ENCODE measurements at regions not wholly inside any gene's neighbourhood (a gene's known extent, or its start where the extent isn't known, plus 50 kb on each side); places are given as distances from the start of the nearest gene placed in this dataset.

DNA sequence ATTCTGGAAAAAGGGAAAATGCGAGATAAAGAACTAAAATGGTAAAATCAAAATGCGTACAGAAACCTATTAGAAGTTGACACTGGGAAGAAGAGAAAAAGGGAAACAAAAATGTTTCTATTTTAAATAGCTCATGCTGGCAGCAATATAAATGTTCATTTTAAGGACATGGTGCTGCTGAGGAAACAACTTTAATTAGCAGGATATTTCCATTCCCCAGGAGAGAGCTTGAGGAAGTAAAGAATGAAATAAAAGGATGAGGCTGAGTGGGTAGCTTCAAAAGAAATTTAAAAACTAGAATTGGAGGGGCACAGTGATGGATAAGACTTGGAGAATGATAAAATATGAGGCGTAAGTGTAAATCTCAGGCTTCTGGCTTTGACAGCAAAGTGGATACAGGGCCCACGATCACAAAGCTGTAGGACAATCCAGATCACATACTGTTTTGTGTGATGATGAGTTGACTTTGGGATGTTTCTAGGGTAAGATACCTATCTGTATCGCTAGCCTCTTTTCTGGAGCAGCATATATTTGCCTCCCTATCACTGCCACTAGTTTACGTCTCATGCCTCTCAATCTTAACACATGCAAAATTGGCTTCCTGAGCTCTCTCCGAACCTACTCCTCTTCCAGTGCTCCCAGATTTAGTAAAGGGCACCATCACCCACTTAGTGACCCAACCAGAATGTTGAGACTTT is 571.3 kb upstream of the MIR17HG start (continued):
- TF ChIP-seq EZH2 (IDR thresholded peaks at IDR 0.05): no peak

DNA sequence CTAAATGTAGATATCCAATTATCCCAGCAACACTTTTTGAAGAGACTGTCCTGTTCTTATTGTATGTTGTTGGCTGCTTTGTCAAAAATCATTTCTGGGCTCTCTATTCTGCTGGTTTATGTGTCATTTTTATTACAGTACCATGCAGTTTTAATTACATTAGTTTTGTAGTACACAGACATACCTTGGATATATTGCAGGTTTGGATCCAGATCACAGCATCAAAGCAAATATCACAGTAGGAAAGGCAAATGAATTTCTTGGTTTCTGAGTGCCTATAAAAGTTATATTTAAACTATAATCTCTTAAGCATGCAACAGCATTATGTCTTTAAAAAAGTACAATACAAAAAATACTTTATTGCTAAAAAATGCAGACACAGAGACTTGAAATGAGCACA is 564.2 kb upstream of the MIR17HG start:
- intact Hi-C loops (cut with micrococcal nuclease): no loop called here
- Histone ChIP-seq H3K9ac (ENCODE audit: low read length) (no peak overlapping the region), H3K79me2 (ENCODE audit: insufficient read depth, low read length) (no peaks in the 10 kb centered on the region), H3K27ac (ENCODE audit: low read depth, low read length) (no peak overlapping the region), H3K4me2 (ENCODE audit: low read length) (no peak overlapping the region), H2AFZ (ENCODE audit: low read depth, low read length, poor library complexity, severe bottlenecking) (no peak overlapping the region), H3K27me3 (ENCODE audit: insufficient read depth, low read length) (no peaks in the 10 kb centered on the region), H3K9me3 (ENCODE audit: control insufficient read depth in 1 of 2, insufficient read depth in 1 of 2, low read depth in 1 of 2, low read length in 2 of 2) (no peaks in the 10 kb centered on the region), H3K4me3 (replicated peaks in 1 of 2; ENCODE audit: low read depth in 1 of 2, low read length in 2 of 2) (no peak overlapping the region), H3K4me1 (ENCODE audit: control insufficient read depth in 1 of 2, insufficient read depth in 2 of 2, low read length in 2 of 2) (no peaks in the 10 kb centered on the region), H4K20me1 (ENCODE audit: insufficient read depth) (no peaks in the 10 kb centered on the region), H3K36me3 (ENCODE audit: control insufficient read depth in 1 of 2, insufficient read depth in 2 of 2, low read length in 2 of 2) (no peaks in the 10 kb centered on the region), H3K9me2 (ENCODE audit: insufficient read depth) (no peaks in the 10 kb centered on the region)
- POLR2A ChIA-PET: no interaction called here
- no TSS peak for BruUV-seq (replicated peaks)
- RAD21 ChIA-PET (ENCODE audit: low non-redundant PET in 1 of 2, low total read pairs in 2 of 2, uncharacterized antibody in 2 of 2, unreplicated experiment in 2 of 2): no interaction called here
- ATAC-seq (no peak), DNase-seq (ENCODE audit: low read depth, low spot score) (no peak)
- no peak for TF ChIP-seq EGR1 (IDR thresholded peaks at IDR 0.05; ENCODE audit: low read depth)
- no peak for TF ChIP-seq EZH2 (IDR thresholded peaks at IDR 0.05)
- no peak for TF ChIP-seq JUND (IDR thresholded peaks at IDR 0.05)
- TF ChIP-seq ZNF274 (IDR thresholded peaks at IDR 0.05; ENCODE audit: low read depth, low read length): no peak
- TF ChIP-seq, protein P1, sequence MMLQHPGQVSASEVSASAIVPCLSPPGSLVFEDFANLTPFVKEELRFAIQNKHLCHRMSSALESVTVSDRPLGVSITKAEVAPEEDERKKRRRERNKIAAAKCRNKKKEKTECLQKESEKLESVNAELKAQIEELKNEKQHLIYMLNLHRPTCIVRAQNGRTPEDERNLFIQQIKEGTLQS (IDR thresholded peaks at IDR 0.05): no peak
- no peak for TF ChIP-seq POLR2A (IDR thresholded peaks at IDR 0.05; ENCODE audit: borderline replicate concordance, extremely low read depth, insufficient read depth, insufficient read length)
- no peak for TF ChIP-seq POLR2AphosphoS5 (IDR thresholded peaks at IDR 0.05; ENCODE audit: low read depth, low read length)
- no peak for TF ChIP-seq TCF7L2 (IDR thresholded peaks at IDR 0.05; ENCODE audit: borderline replicate concordance, extremely low read depth, insufficient read depth, insufficient read length)
- CTCF ChIA-PET: no interaction called here

DNA sequence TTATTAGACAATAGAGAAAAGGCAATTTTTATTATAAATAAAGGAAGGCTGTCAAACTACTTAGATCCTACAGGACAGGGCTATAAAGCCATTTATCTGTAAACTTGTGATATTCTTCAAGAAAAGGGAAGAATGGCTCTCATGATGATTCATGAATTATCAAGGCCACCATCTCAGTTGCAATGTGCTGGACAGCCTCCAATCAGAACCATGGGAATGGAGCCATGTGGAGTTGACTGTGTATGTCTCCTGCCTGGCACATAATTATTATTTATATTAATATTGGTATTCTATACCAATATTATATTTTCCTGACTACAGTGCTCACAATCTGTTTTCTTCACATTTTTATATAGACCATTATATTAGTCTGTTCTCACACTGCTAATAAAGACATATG is 560.5 kb upstream of the MIR17HG start:
- Histone ChIP-seq H3K9me2 (ENCODE audit: insufficient read depth) (no peaks in the 10 kb centered on the region), H3K4me2 (ENCODE audit: low read length) (no peak overlapping the region), H3K79me2 (ENCODE audit: insufficient read depth, low read length) (no peaks in the 10 kb centered on the region), H3K27me3 (ENCODE audit: insufficient read depth, low read length) (no peaks in the 10 kb centered on the region), H3K9me3 (ENCODE audit: control insufficient read depth in 1 of 2, insufficient read depth in 1 of 2, low read depth in 1 of 2, low read length in 2 of 2) (no peaks in the 10 kb centered on the region), H3K36me3 (ENCODE audit: control insufficient read depth in 1 of 2, insufficient read depth in 2 of 2, low read length in 2 of 2) (no peaks in the 10 kb centered on the region), H4K20me1 (ENCODE audit: insufficient read depth) (no peaks in the 10 kb centered on the region), H3K4me1 (ENCODE audit: control insufficient read depth in 1 of 2, insufficient read depth in 2 of 2, low read length in 2 of 2) (no peaks in the 10 kb centered on the region), H3K27ac (ENCODE audit: low read depth, low read length) (no peak overlapping the region), H2AFZ (ENCODE audit: low read depth, low read length, poor library complexity, severe bottlenecking) (no peak overlapping the region), H3K4me3 (replicated peaks in 1 of 2; ENCODE audit: low read depth in 1 of 2, low read length in 2 of 2) (no peak overlapping the region), H3K9ac (ENCODE audit: low read length) (no peak overlapping the region)
- ChIA-PET CTCF (no interaction called here), RAD21 (ENCODE audit: low non-redundant PET in 1 of 2, low total read pairs in 2 of 2, uncharacterized antibody in 2 of 2, unreplicated experiment in 2 of 2) (no interaction called here), POLR2A (no interaction called here)
- TF ChIP-seq, protein P2, sequence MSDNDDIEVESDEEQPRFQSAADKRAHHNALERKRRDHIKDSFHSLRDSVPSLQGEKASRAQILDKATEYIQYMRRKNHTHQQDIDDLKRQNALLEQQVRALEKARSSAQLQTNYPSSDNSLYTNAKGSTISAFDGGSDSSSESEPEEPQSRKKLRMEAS (IDR thresholded peaks at IDR 0.05): no peak
- TF ChIP-seq POLR2AphosphoS5 (IDR thresholded peaks at IDR 0.05; ENCODE audit: low read depth, low read length): no peak
- no peak for TF ChIP-seq EGR1 (IDR thresholded peaks at IDR 0.05; ENCODE audit: low read depth)
- TF ChIP-seq CEBPB (IDR thresholded peaks at IDR 0.05; ENCODE audit: low read depth): no peak
- no peak for TF ChIP-seq SP1 (IDR thresholded peaks at IDR 0.05; ENCODE audit: low read depth)
- no peak for TF ChIP-seq CBX3 (IDR thresholded peaks at IDR 0.05; ENCODE audit: low read depth)
- TF ChIP-seq, protein P3, sequence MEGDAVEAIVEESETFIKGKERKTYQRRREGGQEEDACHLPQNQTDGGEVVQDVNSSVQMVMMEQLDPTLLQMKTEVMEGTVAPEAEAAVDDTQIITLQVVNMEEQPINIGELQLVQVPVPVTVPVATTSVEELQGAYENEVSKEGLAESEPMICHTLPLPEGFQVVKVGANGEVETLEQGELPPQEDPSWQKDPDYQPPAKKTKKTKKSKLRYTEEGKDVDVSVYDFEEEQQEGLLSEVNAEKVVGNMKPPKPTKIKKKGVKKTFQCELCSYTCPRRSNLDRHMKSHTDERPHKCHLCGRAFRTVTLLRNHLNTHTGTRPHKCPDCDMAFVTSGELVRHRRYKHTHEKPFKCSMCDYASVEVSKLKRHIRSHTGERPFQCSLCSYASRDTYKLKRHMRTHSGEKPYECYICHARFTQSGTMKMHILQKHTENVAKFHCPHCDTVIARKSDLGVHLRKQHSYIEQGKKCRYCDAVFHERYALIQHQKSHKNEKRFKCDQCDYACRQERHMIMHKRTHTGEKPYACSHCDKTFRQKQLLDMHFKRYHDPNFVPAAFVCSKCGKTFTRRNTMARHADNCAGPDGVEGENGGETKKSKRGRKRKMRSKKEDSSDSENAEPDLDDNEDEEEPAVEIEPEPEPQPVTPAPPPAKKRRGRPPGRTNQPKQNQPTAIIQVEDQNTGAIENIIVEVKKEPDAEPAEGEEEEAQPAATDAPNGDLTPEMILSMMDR (IDR thresholded peaks at IDR 0.05 in 2 of 3, conservative IDR thresholded peaks at IDR 0.05 in 1 of 3; ENCODE audit: borderline replicate concordance in 1 of 3, insufficient read depth in 1 of 3, low read depth in 2 of 3, low read length in 2 of 3): no peak
- no peak for TF ChIP-seq POLR2A (IDR thresholded peaks at IDR 0.05; ENCODE audit: borderline replicate concordance, extremely low read depth, insufficient read depth, insufficient read length)
- no peak for DNase-seq (ENCODE audit: low read depth, low spot score)
- ATAC-seq: no peak
- intact Hi-C loops (cut with micrococcal nuclease): no loop called here
- no TSS peak for BruUV-seq (replicated peaks)

All from HCT116 (cell line).